GM12872 (cell line): ENCODE measurements at regions not wholly inside any gene's neighbourhood (a gene's known extent, or its start where the extent isn't known, plus 50 kb on each side); places are given as distances from the start of the nearest gene placed in this dataset.

Experiments
- TF ChIP-seq, protein P1 (sequence below): IDR thresholded peaks from 3 replicates; pipeline ENCODE4 v1.5.1; 2011; ENCODE audit warnings: low read depth, mild to moderate bottlenecking, low read length, moderate library complexity; ENCODE audit not compliant: insufficient read depth

DNA sequence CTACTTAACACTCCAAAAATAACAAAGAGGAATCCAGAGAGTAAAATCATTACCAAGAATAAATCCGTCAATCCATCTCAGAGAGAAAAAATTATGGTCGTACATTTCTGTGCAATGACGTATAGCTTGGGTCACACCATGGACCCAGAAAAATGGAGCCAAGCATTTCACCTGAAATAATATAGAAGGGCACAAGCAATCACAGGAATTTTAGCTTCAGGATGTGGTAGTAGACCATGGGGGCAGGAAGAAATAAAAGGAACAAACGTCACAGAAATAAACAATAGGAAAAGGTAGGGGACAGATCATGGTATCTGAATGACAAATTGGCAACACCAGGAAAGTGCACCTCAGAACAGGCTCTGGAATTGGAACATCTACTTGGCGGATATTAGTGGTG lies 231.0 kb downstream of the PLK2 start:
- TF ChIP-seq, protein P1, sequence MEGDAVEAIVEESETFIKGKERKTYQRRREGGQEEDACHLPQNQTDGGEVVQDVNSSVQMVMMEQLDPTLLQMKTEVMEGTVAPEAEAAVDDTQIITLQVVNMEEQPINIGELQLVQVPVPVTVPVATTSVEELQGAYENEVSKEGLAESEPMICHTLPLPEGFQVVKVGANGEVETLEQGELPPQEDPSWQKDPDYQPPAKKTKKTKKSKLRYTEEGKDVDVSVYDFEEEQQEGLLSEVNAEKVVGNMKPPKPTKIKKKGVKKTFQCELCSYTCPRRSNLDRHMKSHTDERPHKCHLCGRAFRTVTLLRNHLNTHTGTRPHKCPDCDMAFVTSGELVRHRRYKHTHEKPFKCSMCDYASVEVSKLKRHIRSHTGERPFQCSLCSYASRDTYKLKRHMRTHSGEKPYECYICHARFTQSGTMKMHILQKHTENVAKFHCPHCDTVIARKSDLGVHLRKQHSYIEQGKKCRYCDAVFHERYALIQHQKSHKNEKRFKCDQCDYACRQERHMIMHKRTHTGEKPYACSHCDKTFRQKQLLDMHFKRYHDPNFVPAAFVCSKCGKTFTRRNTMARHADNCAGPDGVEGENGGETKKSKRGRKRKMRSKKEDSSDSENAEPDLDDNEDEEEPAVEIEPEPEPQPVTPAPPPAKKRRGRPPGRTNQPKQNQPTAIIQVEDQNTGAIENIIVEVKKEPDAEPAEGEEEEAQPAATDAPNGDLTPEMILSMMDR, result no peak

DNA sequence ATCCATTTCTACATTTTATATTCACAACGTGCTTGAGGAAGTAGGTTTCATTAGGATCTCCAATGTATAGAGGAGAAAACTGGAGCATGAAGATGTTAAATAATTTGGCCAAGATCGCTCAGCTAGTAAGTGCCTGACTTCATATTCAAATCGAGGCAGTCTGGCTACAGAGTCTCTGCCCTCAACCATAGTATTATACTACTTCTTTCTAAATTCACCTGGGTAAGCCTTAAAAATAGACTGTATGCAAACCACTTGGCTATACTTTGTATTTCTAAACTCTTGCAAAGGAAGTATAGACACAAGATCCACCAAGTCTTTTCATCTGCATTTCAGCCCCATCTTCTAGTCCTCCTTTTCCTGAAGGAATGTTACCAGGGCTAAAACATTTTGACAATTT lies 232.0 kb downstream of the PLK2 start:
- TF ChIP-seq, protein P1, result no peak

DNA sequence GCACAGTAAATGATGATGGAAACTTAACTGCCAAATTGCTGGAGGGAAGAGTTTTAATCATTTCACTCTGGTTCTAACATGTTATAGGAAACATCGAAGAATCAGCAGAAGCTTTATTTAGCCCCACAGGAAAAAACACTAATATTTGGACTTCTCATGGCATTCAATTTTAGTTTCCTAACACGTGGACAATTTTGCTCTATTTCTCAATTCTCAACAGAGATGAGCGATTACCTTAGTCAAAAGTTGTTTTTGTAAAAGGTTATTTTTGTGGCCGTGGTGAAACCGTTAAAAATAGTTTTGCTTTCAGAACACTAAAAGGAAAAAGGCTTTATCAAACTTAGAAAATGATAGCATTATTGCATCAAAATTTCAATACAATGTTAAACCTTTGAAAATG lies 235.2 kb downstream of the PLK2 start:
- TF ChIP-seq, protein P1, result no peak

DNA sequence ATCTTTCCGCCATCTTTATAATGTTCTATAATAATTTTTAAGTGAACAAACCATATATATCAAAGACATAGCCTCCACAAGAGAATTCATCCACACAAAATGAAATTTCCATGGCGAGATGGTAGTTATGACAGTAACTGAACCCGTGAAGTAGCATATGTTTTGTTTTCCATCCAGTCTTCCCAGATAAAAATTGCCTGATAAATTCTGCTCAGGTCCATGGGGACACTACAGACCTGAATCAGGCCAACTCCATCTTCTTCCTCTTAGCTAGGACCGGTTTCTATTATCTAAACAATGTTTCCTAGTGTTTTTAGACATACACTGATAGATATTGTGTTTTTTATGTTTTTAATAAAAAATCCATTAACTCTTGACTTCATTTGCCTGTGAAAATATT lies 235.7 kb downstream of the PLK2 start:
- TF ChIP-seq, protein P1, result no peak

DNA sequence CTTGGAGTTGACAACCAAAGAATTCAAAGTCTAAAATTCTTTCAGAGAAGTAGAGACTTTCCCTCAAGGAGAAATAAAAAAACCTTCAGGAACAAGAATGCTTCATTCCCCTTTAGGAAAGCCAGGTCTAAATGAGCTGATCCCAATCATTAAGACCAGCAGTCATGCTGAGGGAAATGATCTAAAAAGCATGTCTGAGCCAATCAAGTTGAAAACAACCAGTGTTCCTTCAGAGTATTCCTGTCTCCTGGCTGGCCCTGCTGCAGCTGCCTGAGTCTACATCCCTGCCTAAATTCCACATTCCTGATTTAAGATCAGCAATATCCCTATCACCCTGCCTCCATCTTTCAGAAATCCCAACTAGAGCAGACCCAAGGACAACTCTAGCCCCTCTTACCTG lies 244.5 kb downstream of the PLK2 start:
- TF ChIP-seq, protein P1, result no peak

DNA sequence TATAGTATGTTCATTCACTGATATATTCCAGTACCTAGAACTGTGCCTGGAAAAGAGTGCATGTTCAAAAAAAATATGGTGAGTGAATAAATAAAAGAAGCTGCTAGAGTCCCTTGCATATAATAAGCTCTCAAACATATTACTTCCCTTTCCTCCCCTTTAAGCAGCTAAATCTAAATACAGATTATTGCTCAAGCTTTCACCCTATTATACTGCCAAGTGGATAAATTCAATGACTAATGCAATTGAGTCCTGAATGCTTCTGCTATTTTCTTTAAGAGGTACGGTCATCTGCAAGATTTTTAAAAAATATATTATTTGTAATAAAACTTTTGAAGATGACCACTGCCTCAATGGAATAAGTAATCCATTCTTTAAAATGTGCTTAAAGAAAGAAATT lies 248.4 kb downstream of the PLK2 start:
- TF ChIP-seq, protein P1, result no peak

DNA sequence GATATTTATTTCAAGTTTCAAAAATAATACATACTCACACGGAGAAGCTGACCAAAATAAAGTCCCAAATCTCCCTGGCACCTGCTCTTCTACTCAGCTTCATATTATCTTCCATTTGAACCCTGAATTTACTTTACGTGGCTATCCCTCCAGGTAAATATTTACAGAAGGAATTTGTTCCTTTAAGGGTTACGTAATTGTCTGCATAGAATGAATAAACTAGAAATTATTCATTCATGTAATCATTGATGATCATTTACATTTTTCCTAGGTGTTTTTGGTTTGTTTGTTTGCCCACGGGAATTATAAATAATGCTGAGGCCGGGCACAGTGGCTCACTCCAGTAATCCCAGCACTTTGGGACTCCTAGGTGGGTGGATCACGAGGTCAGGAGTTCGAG lies 251.2 kb downstream of the PLK2 start:
- TF ChIP-seq, protein P1, result no peak

DNA sequence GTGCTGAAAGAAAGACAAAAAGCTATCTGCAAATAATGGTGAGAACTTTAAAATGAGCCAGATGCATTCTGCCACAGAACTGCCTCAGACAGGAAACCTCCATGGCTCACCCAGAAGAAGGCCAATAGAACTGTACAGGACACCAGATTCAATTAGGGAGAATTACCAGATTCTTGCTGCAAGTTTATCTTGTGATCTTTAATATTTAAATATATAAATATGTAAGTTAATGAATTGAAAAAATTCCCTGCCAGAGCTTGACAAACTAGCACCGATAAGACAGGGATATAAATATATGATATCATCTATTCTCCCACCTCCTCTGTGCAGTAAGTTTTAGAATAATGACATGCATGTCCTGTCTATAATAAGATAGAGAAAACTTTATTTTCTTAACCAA lies 252.8 kb downstream of the PLK2 start:
- TF ChIP-seq, protein P1, result no peak
